ENCODE measurements at regions not wholly inside any gene's neighbourhood (a gene's known extent, or its start where the extent isn't known, plus 50 kb on each side); places are given as distances from the start of the nearest gene placed in this dataset.

DNA sequence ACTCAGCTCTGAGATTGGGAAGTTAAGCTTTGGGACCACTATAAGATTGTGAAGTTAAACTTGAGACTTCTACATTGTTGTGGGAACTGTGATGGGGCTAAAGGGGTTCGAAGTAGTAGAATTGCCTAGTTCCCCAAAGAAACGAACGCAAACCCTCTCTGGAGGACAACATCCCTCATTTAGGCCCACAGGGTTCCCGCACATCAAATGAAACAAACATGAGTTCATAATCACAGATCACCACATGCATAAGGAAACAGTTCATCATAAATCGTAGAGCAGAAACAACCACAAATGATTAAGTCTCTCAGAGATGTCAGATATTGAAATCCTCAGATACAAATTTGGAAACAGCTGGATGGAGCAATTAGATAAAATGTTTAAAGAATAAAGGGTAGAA, 55.9 kb upstream of the HPCAL1 start:
- H2BK5ac ChIP-seq (ENCODE audit: insufficient read length, low read length), result no peak overlapping the region
- H3K4ac ChIP-seq (ENCODE audit: low read depth, low read length), result no peak overlapping the region
- H3K79me1 ChIP-seq (ENCODE audit: insufficient read depth, low read depth, low read length, poor library complexity, severe bottlenecking), result no peaks in the 10 kb centered on the region
- no peak overlapping the region for H4K5ac ChIP-seq (ENCODE audit: insufficient read length, low read depth, low read length)
- TF ChIP-seq, protein P1, sequence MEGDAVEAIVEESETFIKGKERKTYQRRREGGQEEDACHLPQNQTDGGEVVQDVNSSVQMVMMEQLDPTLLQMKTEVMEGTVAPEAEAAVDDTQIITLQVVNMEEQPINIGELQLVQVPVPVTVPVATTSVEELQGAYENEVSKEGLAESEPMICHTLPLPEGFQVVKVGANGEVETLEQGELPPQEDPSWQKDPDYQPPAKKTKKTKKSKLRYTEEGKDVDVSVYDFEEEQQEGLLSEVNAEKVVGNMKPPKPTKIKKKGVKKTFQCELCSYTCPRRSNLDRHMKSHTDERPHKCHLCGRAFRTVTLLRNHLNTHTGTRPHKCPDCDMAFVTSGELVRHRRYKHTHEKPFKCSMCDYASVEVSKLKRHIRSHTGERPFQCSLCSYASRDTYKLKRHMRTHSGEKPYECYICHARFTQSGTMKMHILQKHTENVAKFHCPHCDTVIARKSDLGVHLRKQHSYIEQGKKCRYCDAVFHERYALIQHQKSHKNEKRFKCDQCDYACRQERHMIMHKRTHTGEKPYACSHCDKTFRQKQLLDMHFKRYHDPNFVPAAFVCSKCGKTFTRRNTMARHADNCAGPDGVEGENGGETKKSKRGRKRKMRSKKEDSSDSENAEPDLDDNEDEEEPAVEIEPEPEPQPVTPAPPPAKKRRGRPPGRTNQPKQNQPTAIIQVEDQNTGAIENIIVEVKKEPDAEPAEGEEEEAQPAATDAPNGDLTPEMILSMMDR (conservative IDR thresholded peaks at IDR 0.05), result no peak
- H3K79me2 ChIP-seq (ENCODE audit: insufficient read depth, low read length), result no peaks in the 10 kb centered on the region
- no peak overlapping the region for H3K4me2 ChIP-seq (ENCODE audit: insufficient read depth, insufficient read length, low read length)
- H3T11ph ChIP-seq (ENCODE audit: low read length), result no peak overlapping the region
- H3K18ac ChIP-seq (ENCODE audit: insufficient read length, low read depth, low read length), result no peak overlapping the region
- H4K91ac ChIP-seq (ENCODE audit: insufficient read length, low read depth, low read length), result no peak overlapping the region
- no peak overlapping the region for H3K4me3 Mint-ChIP-seq
- no peak overlapping the region for H2BK12ac ChIP-seq (ENCODE audit: insufficient read length, low read depth, low read length)
- H3K4me1 Mint-ChIP-seq, result no peaks in the 10 kb centered on the region
- H3K27me3 Mint-ChIP-seq (ENCODE audit: low read depth), result no peaks in the 10 kb centered on the region; the same call in 1 of the 2 replicates
- no peak overlapping the region for H3K27ac ChIP-seq (ENCODE audit: insufficient read length, low read depth, low read length)
- H3K56ac ChIP-seq (ENCODE audit: insufficient read length, low read depth, low read length), result no peak overlapping the region
- no peaks in the 10 kb centered on the region for H3K9me3 ChIP-seq (ENCODE audit: control insufficient read depth, low read depth, low read length)
- peaks cover 0 to 11% of the 10 kb centered on the region in 2 experiments; a peak in 4 of 5 replicates for H3K9me3 Mint-ChIP-seq
- H3K27ac Mint-ChIP-seq, result no peak overlapping the region
- H4K20me1 ChIP-seq (ENCODE audit: control insufficient read depth, insufficient read depth, insufficient read length), result no peaks in the 10 kb centered on the region
- no peaks in the 10 kb centered on the region for H3K4me1 ChIP-seq (ENCODE audit: insufficient read depth, low read length)
- no peak overlapping the region for H2BK15ac ChIP-seq (ENCODE audit: low read depth, low read length)
- H3K23ac ChIP-seq (ENCODE audit: insufficient read length, low read depth, low read length), result no peak overlapping the region
- no peaks in the 10 kb centered on the region for H3K23me2 ChIP-seq (ENCODE audit: insufficient read length, low read depth, low read length, poor library complexity, severe bottlenecking)
- no peak overlapping the region for H2BK20ac ChIP-seq (ENCODE audit: low read depth, low read length, poor library complexity, severe bottlenecking)
- H2AFZ ChIP-seq (ENCODE audit: low read length), result no peak overlapping the region
- H3K36me3 Mint-ChIP-seq (ENCODE audit: insufficient read depth in 1 of 3, low read depth in 3 of 3), result no peaks in the 10 kb centered on the region; a peak in 1 of 7 replicates
- no peak overlapping the region for H2BK120ac ChIP-seq (ENCODE audit: low read depth, low read length, poor library complexity, severe bottlenecking)
- WGBS (ENCODE audit: extremely low coverage, insufficient read length, low lambda C conversion rate), result no CpG with 5 or more reads among the region's 5 CpGs
- no peak overlapping the region for H4K8ac ChIP-seq (replicated peaks; ENCODE audit: insufficient read length, low read depth, low read length)
- no peak overlapping the region for H3K9ac ChIP-seq (ENCODE audit: extremely low read depth, insufficient read length, low read length)
- H2AK5ac ChIP-seq (ENCODE audit: insufficient read length, low read length), result no peak overlapping the region
- no peaks in the 10 kb centered on the region; the same call in 1 of the 2 replicates for H3K27me3 ChIP-seq (ENCODE audit: insufficient read depth, low read length)
- no peak overlapping the region for H3K14ac ChIP-seq (ENCODE audit: insufficient read depth, low read length)
- DNase-seq, result no peak
